OCI-LY7 (cell line): ENCODE measurements at regions not wholly inside any gene's neighbourhood (a gene's known extent, or its start where the extent isn't known, plus 50 kb on each side); places are given as distances from the start of the nearest gene placed in this dataset.
"Not testable (repeated sequence)": the region's sequence is repeated elsewhere in the genome, so short reads cannot be mapped to it uniquely, and the experiment has no call there.

ENCODE experiments used
- BruUV-seq: library from RNA; stranded (reverse); fragments of 400-500 nt; replicated peaks from 2 replicates; lab custom pipeline; 2021; lab: Mats Ljungman, UMichigan
- CTCF ChIA-PET: fragments of 300-600 bp; sonication (Branson Sonifier 250); formaldehyde crosslinking; loops from one replicate; lab custom pipeline; 2022; ENCODE audit warnings: antibody characterized with exemption; ENCODE audit not compliant: unreplicated experiment; lab: Charles Lee
- POLR2A ChIA-PET: fragments of 300-600 bp; sonication (Branson Sonifier 250); formaldehyde crosslinking; loops from one replicate; lab custom pipeline; 2022; ENCODE audit warnings: antibody characterized with exemption; lab: Charles Lee
- DNase-seq: peaks from one replicate; pipeline ENCODE4 v3.0.0-alpha.2; 2015; ENCODE audit warnings: low spot score
- H2AFZ ChIP-seq: fragments of 200-600 bp; sonication (generic), shearing (Covaris generic); 2 replicates; pipeline ENCODE4 v1.6.1; 2014; ENCODE audit warnings: mild to moderate bottlenecking, antibody characterized with exemption, low read length, moderate library complexity
- H3K27ac ChIP-seq: fragments of 200-600 bp; sonication (generic); 2 replicates; pipeline ENCODE4 v1.5.1; 2014; ENCODE audit warnings: mixed run types, low read depth, mild to moderate bottlenecking, moderate library complexity, low read length, inconsistent platforms; ENCODE audit not compliant: poor library complexity, severe bottlenecking
- H3K36me3 ChIP-seq: fragments of 200-600 bp; sonication (generic); 2 replicates; pipeline ENCODE4 v1.6.1; 2014; ENCODE audit warnings: mild to moderate bottlenecking, antibody characterized with exemption, low read length, moderate library complexity, mixed read lengths; ENCODE audit not compliant: insufficient read depth
- H3K4me1 ChIP-seq: fragments of 200-600 bp; sonication (generic); 2 replicates; pipeline ENCODE4 v1.5.1; 2014; ENCODE audit warnings: mild to moderate bottlenecking, low read length; ENCODE audit not compliant: insufficient read depth, poor library complexity, severe bottlenecking
- H3K4me2 ChIP-seq: fragments of 200-600 bp; sonication (generic); 2 replicates; pipeline ENCODE4 v1.6.1; 2014; ENCODE audit warnings: mild to moderate bottlenecking, low read length
- H3K4me3 ChIP-seq: fragments of 200-600 bp; sonication (generic); 2 replicates; pipeline ENCODE4 v1.5.1; 2014; ENCODE audit warnings: mild to moderate bottlenecking, low read depth, low read length; ENCODE audit not compliant: poor library complexity, severe bottlenecking
- H3K79me2 ChIP-seq: fragments of 200-600 bp; sonication (generic); 2 replicates; pipeline ENCODE4 v1.6.1; 2016; ENCODE audit warnings: low read depth, mild to moderate bottlenecking, low read length, moderate library complexity, mixed read lengths; ENCODE audit not compliant: insufficient read depth
- H3K9me2 ChIP-seq: fragments of 200-600 bp; sonication (generic); 2 replicates; pipeline ENCODE4 v1.6.1; 2016; ENCODE audit warnings: mild to moderate bottlenecking, low read length, mixed read lengths; ENCODE audit not compliant: insufficient read depth
- H3K9me3 ChIP-seq: fragments of 200-600 bp; sonication (generic); 2 replicates; pipeline ENCODE4 v1.6.1; 2014; ENCODE audit warnings: mild to moderate bottlenecking, mixed run types, low read length, mixed read lengths
- H4K20me1 ChIP-seq: fragments of 200-600 bp; sonication (generic); 2 replicates; pipeline ENCODE4 v1.6.1; 2014; ENCODE audit warnings: mild to moderate bottlenecking, antibody characterized with exemption, low read length, moderate library complexity, mixed read lengths; ENCODE audit not compliant: insufficient read depth
- CTCF ChIP-seq: fragments of 200-600 bp; sonication (generic); conservative IDR thresholded peaks from 2 replicates; pipeline ENCODE4 v1.5.1; 2014; ENCODE audit warnings: mild to moderate bottlenecking, antibody characterized with exemption, low read length, moderate library complexity, mixed read lengths
- EZH2phosphoT487 ChIP-seq: fragments of 200-600 bp; sonication (generic); IDR thresholded peaks from 2 replicates; pipeline ENCODE4 v1.6.1; 2018; ENCODE audit warnings: low read depth, borderline replicate concordance, mild to moderate bottlenecking, mixed run types, antibody characterized with exemption, low read length, moderate library complexity, mixed read lengths
- intact Hi-C: fragments of 100-400 bp; cut with micrococcal nuclease; formaldehyde crosslinking; loops from one replicate; pipeline ENCODE4 v1.10.0; 2022; ENCODE audit not compliant: unreplicated experiment

- CTCF ChIA-PET = no interaction called here
- intact Hi-C loops = no loop called here
- H3K4me3 ChIP-seq = no peak overlapping the region
- BruUV-seq = no TSS peak
- H3K79me2 ChIP-seq = no peaks in the 10 kb centered on the region
- POLR2A ChIA-PET = no interaction called here
- H3K36me3 ChIP-seq = no peaks in the 10 kb centered on the region
- no peak for TF ChIP-seq CTCF
- no peak for TF ChIP-seq EZH2phosphoT487
- no peaks in the 10 kb centered on the region for H3K4me1 ChIP-seq
- DNase-seq = no peak
- no peak overlapping the region for H3K27ac ChIP-seq
- H2AFZ ChIP-seq = no peak overlapping the region
- no peaks in the 10 kb centered on the region for H3K9me2 ChIP-seq
- H3K9me3 ChIP-seq = peaks cover 5% of the 10 kb centered on the region
- H3K4me2 ChIP-seq = no peak overlapping the region
- no peaks in the 10 kb centered on the region for H4K20me1 ChIP-seq
Measured at GRCh38 chr1:147413110-147413605, 128.1 kb upstream of the BCL9 start.

GRCh38 chr1:147414505-147415163 is 126.7 kb upstream of the BCL9 start:
- ChIA-PET POLR2A (interaction anchor here (0.7 kb wide), 1 partner anchor 16 kb away, joined by 3 read pairs; no protein-coding TSS in a partner anchor), CTCF (no interaction called here)
- H3K9me3 ChIP-seq = peaks cover 5% of the 10 kb centered on the region
- H3K4me1 ChIP-seq = no peaks in the 10 kb centered on the region
- intact Hi-C loops = no loop called here
- no peaks in the 10 kb centered on the region for H3K9me2 ChIP-seq
- H2AFZ ChIP-seq = no peak overlapping the region
- DNase-seq = no peak
- no peaks in the 10 kb centered on the region for H4K20me1 ChIP-seq
- BruUV-seq = no TSS peak
- no peak overlapping the region for H3K27ac ChIP-seq
- H3K4me3 ChIP-seq = no peak overlapping the region
- no peak overlapping the region for H3K4me2 ChIP-seq
- TF ChIP-seq CTCF = no peak
- no peak for TF ChIP-seq EZH2phosphoT487
- no peaks in the 10 kb centered on the region for H3K79me2 ChIP-seq
- H3K36me3 ChIP-seq = no peaks in the 10 kb centered on the region

GRCh38 chr1:147417024-147417423 is 124.3 kb upstream of the BCL9 start:
- H4K20me1 ChIP-seq = no peaks in the 10 kb centered on the region
- no peaks in the 10 kb centered on the region for H3K9me2 ChIP-seq
- H3K36me3 ChIP-seq = no peaks in the 10 kb centered on the region
- TF ChIP-seq CTCF (no peak), EZH2phosphoT487 (no peak)
- H3K4me2 ChIP-seq = no peak overlapping the region
- BruUV-seq = no TSS peak
- no peaks in the 10 kb centered on the region for H3K79me2 ChIP-seq
- H3K4me1 ChIP-seq = no peaks in the 10 kb centered on the region
- CTCF ChIA-PET = no interaction called here
- no peak for DNase-seq
- no peaks in the 10 kb centered on the region for H3K9me3 ChIP-seq
- H3K27ac ChIP-seq = no peak overlapping the region
- intact Hi-C loops = no loop called here
- H2AFZ ChIP-seq = no peak overlapping the region
- POLR2A ChIA-PET = interaction anchor here (0.6 kb wide), 2 partner anchors 22 to 47 kb away, joined by 3 read pairs; no protein-coding TSS in a partner anchor
- no peak overlapping the region for H3K4me3 ChIP-seq

GRCh38 chr1:147423100-147423827 is 118.0 kb upstream of the BCL9 start:
- H4K20me1 ChIP-seq, H3K9me2 ChIP-seq, DNase-seq, H3K4me1 ChIP-seq, H3K9me3 ChIP-seq, H3K79me2 ChIP-seq, H3K4me2 ChIP-seq, H2AFZ ChIP-seq, CTCF ChIA-PET, intact Hi-C loops, BruUV-seq, H3K27ac ChIP-seq, H3K4me3 ChIP-seq, POLR2A ChIA-PET, H3K36me3 ChIP-seq: not testable (repeated sequence)
